ENCODE measurements at regions not wholly inside any gene's neighbourhood (a gene's known extent, or its start where the extent isn't known, plus 50 kb on each side); places are given as distances from the start of the nearest gene placed in this dataset.

DNA sequence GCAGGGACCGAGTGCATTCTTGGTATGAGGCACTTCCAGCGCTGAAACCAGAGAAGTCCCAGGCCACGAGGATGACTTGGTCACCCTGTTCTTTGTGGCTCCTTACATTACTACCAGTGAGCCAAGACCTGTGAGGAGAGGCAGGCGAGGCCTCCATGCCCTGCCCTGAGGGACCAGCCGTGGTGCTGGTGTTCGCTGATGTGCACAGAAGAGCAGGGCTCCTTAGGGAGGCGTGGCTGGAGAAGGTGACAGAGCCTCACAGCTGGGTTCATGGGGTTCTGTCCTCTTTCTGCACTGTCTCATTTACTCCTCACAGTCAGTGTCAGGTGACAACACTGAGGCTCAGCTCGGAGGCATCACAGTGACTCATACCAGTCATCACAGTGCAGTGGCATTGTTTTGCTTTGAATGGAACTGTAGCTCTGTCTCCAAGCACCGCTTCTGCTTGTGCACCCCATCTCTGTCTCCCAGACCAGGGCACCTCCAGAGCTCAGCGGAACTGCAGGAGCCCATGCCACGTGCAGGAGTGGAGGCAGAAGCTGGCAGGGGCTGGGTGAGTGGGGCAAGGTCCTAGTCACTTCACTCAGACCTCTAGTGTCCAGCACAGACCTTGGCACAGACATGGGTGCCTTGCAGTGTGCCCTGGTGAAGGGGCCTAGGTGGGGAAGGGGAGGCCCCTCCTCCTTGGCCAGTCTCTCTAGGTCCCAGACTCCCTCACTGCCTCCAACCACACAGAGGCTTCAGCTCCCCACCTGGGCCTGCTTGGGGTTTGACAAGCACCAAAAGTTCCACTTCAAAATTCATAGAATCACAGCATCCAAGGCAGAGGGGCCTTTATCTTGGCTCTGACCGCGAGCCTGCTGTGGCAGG lies 310.9 kb downstream of the MATN1 start (continued):
- TF ChIP-seq, protein P1, sequence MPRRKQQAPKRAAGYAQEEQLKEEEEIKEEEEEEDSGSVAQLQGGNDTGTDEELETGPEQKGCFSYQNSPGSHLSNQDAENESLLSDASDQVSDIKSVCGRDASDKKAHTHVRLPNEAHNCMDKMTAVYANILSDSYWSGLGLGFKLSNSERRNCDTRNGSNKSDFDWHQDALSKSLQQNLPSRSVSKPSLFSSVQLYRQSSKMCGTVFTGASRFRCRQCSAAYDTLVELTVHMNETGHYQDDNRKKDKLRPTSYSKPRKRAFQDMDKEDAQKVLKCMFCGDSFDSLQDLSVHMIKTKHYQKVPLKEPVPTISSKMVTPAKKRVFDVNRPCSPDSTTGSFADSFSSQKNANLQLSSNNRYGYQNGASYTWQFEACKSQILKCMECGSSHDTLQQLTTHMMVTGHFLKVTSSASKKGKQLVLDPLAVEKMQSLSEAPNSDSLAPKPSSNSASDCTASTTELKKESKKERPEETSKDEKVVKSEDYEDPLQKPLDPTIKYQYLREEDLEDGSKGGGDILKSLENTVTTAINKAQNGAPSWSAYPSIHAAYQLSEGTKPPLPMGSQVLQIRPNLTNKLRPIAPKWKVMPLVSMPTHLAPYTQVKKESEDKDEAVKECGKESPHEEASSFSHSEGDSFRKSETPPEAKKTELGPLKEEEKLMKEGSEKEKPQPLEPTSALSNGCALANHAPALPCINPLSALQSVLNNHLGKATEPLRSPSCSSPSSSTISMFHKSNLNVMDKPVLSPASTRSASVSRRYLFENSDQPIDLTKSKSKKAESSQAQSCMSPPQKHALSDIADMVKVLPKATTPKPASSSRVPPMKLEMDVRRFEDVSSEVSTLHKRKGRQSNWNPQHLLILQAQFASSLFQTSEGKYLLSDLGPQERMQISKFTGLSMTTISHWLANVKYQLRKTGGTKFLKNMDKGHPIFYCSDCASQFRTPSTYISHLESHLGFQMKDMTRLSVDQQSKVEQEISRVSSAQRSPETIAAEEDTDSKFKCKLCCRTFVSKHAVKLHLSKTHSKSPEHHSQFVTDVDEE (CRISPR knock-in tag; IDR thresholded peaks at IDR 0.05) = no peak
- no peak for TF ChIP-seq OSR1 (CRISPR knock-in tag; IDR thresholded peaks at IDR 0.05)
- TF ChIP-seq GLIS3 (CRISPR knock-in tag; IDR thresholded peaks at IDR 0.05) = no peak
- TF ChIP-seq, protein P2, sequence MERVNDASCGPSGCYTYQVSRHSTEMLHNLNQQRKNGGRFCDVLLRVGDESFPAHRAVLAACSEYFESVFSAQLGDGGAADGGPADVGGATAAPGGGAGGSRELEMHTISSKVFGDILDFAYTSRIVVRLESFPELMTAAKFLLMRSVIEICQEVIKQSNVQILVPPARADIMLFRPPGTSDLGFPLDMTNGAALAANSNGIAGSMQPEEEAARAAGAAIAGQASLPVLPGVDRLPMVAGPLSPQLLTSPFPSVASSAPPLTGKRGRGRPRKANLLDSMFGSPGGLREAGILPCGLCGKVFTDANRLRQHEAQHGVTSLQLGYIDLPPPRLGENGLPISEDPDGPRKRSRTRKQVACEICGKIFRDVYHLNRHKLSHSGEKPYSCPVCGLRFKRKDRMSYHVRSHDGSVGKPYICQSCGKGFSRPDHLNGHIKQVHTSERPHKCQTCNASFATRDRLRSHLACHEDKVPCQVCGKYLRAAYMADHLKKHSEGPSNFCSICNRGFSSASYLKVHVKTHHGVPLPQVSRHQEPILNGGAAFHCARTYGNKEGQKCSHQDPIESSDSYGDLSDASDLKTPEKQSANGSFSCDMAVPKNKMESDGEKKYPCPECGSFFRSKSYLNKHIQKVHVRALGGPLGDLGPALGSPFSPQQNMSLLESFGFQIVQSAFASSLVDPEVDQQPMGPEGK (CRISPR knock-in tag; IDR thresholded peaks at IDR 0.05; ENCODE audit: borderline replicate concordance) = no peak
- TF ChIP-seq ZC3H10 (CRISPR knock-in tag; IDR thresholded peaks at IDR 0.05) = no peak
- TF ChIP-seq PPARA (CRISPR knock-in tag; IDR thresholded peaks at IDR 0.05; ENCODE audit: borderline replicate concordance) = no peak
- no peak for TF ChIP-seq ARNTL (CRISPR knock-in tag; IDR thresholded peaks at IDR 0.05; ENCODE audit: borderline replicate concordance, low read depth)
- no peak for TF ChIP-seq ZNF70 (CRISPR knock-in tag; IDR thresholded peaks at IDR 0.05)

DNA sequence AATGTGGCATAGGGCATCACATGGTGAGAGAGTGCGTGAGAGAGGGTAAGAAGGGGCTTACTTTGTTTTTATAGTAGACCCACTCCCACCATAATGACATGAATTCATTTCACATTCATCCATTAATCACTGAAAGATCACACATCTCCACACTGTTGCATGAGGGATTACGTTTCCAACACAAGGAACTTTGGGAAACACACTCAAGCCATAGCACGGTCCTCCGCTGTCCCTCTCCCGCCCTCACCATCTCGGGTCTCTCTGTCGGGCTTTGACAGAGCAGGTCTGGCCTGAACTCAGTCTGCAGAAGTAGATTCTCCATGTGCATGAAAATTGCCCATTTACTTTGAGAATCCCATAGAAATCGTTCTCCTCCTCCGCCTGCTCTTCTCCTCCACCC lies 312.2 kb downstream of the MATN1 start:
- no peak for ATAC-seq
- TF ChIP-seq, protein P2 (CRISPR knock-in tag; IDR thresholded peaks at IDR 0.05; ENCODE audit: borderline replicate concordance) = no peak
- TF ChIP-seq GLIS3 (CRISPR knock-in tag; IDR thresholded peaks at IDR 0.05) (no peak), ESRRG (CRISPR knock-in tag; IDR thresholded peaks at IDR 0.05) (no peak), ZNF565 (CRISPR knock-in tag; conservative IDR thresholded peaks at IDR 0.05; ENCODE audit: low read depth) (no peak), ZFP3 (CRISPR knock-in tag; IDR thresholded peaks at IDR 0.05) (no peak), ARNTL (CRISPR knock-in tag; IDR thresholded peaks at IDR 0.05; ENCODE audit: borderline replicate concordance, low read depth) (no peak), CSDC2 (CRISPR knock-in tag; IDR thresholded peaks at IDR 0.05) (no peak), TCF4 (CRISPR knock-in tag; IDR thresholded peaks at IDR 0.05; ENCODE audit: borderline replicate concordance) (no peak), SNAI2 (CRISPR knock-in tag; IDR thresholded peaks at IDR 0.05) (no peak), TOX (CRISPR knock-in tag; IDR thresholded peaks at IDR 0.05; ENCODE audit: borderline replicate concordance) (no peak), PPARA (CRISPR knock-in tag; IDR thresholded peaks at IDR 0.05; ENCODE audit: borderline replicate concordance) (no peak), ZNF8 (CRISPR knock-in tag; IDR thresholded peaks at IDR 0.05) (no peak), ZFP30 (CRISPR knock-in tag; IDR thresholded peaks at IDR 0.05) (no peak), OSR1 (CRISPR knock-in tag; IDR thresholded peaks at IDR 0.05) (no peak)
- TF ChIP-seq, protein P3, sequence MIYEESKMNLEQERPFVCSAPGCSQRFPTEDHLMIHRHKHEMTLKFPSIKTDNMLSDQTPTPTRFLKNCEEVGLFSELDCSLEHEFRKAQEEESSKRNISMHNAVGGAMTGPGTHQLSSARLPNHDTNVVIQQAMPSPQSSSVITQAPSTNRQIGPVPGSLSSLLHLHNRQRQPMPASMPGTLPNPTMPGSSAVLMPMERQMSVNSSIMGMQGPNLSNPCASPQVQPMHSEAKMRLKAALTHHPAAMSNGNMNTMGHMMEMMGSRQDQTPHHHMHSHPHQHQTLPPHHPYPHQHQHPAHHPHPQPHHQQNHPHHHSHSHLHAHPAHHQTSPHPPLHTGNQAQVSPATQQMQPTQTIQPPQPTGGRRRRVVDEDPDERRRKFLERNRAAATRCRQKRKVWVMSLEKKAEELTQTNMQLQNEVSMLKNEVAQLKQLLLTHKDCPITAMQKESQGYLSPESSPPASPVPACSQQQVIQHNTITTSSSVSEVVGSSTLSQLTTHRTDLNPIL (CRISPR knock-in tag; IDR thresholded peaks at IDR 0.05; ENCODE audit: low read depth) = no peak
- TF ChIP-seq, protein P1 (CRISPR knock-in tag; IDR thresholded peaks at IDR 0.05) = no peak
- TF ChIP-seq, protein P4, sequence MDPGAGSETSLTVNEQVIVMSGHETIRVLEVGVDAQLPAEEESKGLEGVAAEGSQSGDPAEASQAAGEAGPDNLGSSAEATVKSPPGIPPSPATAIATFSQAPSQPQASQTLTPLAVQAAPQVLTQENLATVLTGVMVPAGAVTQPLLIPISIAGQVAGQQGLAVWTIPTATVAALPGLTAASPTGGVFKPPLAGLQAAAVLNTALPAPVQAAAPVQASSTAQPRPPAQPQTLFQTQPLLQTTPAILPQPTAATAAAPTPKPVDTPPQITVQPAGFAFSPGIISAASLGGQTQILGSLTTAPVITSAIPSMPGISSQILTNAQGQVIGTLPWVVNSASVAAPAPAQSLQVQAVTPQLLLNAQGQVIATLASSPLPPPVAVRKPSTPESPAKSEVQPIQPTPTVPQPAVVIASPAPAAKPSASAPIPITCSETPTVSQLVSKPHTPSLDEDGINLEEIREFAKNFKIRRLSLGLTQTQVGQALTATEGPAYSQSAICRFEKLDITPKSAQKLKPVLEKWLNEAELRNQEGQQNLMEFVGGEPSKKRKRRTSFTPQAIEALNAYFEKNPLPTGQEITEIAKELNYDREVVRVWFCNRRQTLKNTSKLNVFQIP (CRISPR knock-in tag; IDR thresholded peaks at IDR 0.05; ENCODE audit: borderline replicate concordance, low read depth) = no peak
